Transverse colon (tissue), 4 donors: ENCODE measurements at regions not wholly inside any gene's neighbourhood (a gene's known extent, or its start where the extent isn't known, plus 50 kb on each side); places are given as distances from the start of the nearest gene placed in this dataset.

Experiments
- DNase-seq: peaks from one replicate; pipeline ENCODE4 v3.0.0-alpha.2; 2019
- H3K27ac ChIP-seq, 4 donors: fragments of 200-600 bp; sonication (generic); 2 replicates each; pipeline ENCODE4 v1.5.1; 2016 to 2018; ENCODE audit warnings: inconsistent platforms in 4 of 4
- H3K27me3 ChIP-seq: fragments of 200-600 bp; sonication (generic); 2 replicates; pipeline ENCODE4 v1.5.1; 2017; ENCODE audit warnings: inconsistent platforms
- H3K36me3 ChIP-seq, 4 donors: fragments of 200-600 bp; sonication (generic); 2 replicates each; pipeline ENCODE4 v1.5.1; 2017 to 2019; ENCODE audit warnings: inconsistent platforms in 4 of 4
- H3K4me1 ChIP-seq, 4 donors: fragments of 200-600 bp; sonication (generic); 2 replicates each; pipeline ENCODE4 v1.5.1; 2017 to 2020; ENCODE audit warnings: inconsistent platforms in 4 of 4
- H3K4me3 ChIP-seq, 4 donors: fragments of 200-600 bp; sonication (generic); 1 replicate in 1 of 4; 2 replicates in 3 of 4; pipeline versions ENCODE4 v1.5.1 to v1.6.1; 2017 to 2019; ENCODE audit warnings: inconsistent platforms in 4 of 4
- H3K9me3 ChIP-seq, 2 donors: fragments of 200-600 bp; sonication (generic); 2 replicates each; pipeline ENCODE4 v1.5.1; 2017 to 2019; ENCODE audit warnings: inconsistent platforms in 2 of 2
- CTCF ChIP-seq, 5 experiments: fragments of 200-600 bp in 3 of 5; fragments of 450-650 bp in 2 of 5; sonication (generic) in 3 of 5; IDR thresholded peaks; 1 replicate in 2 of 5; 2 replicates in 3 of 5; pipeline ENCODE4 v1.5.1; 2016 to 2017; ENCODE audit warnings: antibody characterized with exemption in 5 of 5, inconsistent platforms in 3 of 5, mild to moderate bottlenecking in 2 of 5, moderate library complexity in 1 of 5
- EP300 ChIP-seq: sonication (generic); formaldehyde crosslinking; IDR thresholded peaks from one replicate; pipeline ENCODE4 v1.6.1; 2017; ENCODE audit warnings: antibody characterized with exemption, low read depth
- POLR2A ChIP-seq: fragments of 450-650 bp; IDR thresholded peaks from one replicate; pipeline ENCODE4 v1.6.1; 2016; ENCODE audit warnings: antibody characterized with exemption, mild to moderate bottlenecking, moderate library complexity
- POLR2AphosphoS5 ChIP-seq, 3 donors: sonication (generic); formaldehyde crosslinking; IDR thresholded peaks; one replicate each; pipeline ENCODE4 v1.6.1; 2016; ENCODE audit warnings: antibody characterized with exemption in 3 of 3
- WGBS, 2 donors: methylation state at CpG; one replicate each; pipeline ENCODE4 v1.1.5; 2018; ENCODE audit warnings: low coverage in 1 of 2; 5-methylcytosine and 5-hydroxymethylcytosine counted together
- in situ Hi-C, 4 donors: fragments of 200-750 bp; cut with MboI; loops; one replicate each; pipeline versions ENCODE4 v1.15.0 to v1.15.1; 2017; ENCODE audit warnings: low sequenced_read_pairs in 3 of 4, low pct_ligation_motif_present in 1 of 4, low pct_unique_long_range_greater_than_20kb in 1 of 4
- intact Hi-C: fragments of 100-400 bp; cut with DNase I; formaldehyde crosslinking; loops from one replicate; pipeline ENCODE4 v1.15.1; 2023; ENCODE audit warnings: low total_unique reads

GRCh38 chr9:696332-697323, 144.9 kb upstream of the DMRT1 start:
- Histone ChIP-seq H3K9me3 (no peaks in the 10 kb centered on the region), H3K27ac (peak overlapping the region; percentile 82 to 90 (median 86)), H3K36me3 (no peaks in the 10 kb centered on the region), H3K4me1 (peaks cover 23 to 53% (median 24%) of the 10 kb centered on the region in 4 donors), H3K4me3 (no peak overlapping the region), H3K27me3 (no peaks in the 10 kb centered on the region)
- DNase-seq, result no peak
- TF ChIP-seq CTCF (IDR thresholded peaks at IDR 0.05) (no peak), POLR2AphosphoS5 (IDR thresholded peaks at IDR 0.05) (peak in 2 of 3 donors; percentile 19 to 49)
- in situ Hi-C loops (no loop called here), intact Hi-C loops (loop anchor here (10.0 kb wide), 1 partner anchor 72 kb away; no protein-coding TSS in a partner anchor)
- 50 to 60% methylated on average over 9 of the region's 9 CpGs for WGBS, 2 donors

DNA sequence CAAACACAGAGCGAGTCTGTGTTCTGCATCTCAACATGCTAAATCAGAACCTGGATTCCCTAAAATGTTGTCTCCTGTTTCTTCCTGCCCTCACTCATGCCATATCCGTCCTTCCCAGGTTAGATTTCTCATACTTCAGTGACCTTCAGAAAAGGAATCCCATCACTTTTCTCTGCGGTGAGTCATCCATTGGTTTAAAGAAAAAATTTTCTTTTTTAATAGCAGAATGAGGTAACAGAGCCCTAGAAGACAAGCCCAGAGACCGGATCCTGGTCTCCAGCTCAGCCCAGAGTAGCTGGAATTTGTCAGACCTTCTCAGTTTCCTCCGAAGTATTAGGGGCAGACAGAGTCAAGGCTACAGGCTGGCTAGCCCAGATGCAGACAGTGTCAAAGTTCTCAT, 143.2 kb upstream of the DMRT1 start:
- DNase-seq, result no peak
- TF ChIP-seq CTCF (IDR thresholded peaks at IDR 0.05), result no peak
- no peak for TF ChIP-seq EP300
- Histone ChIP-seq H3K27ac (peak overlapping the region; percentile 35 to 90 (median 84)), H3K27me3 (no peaks in the 10 kb centered on the region), H3K4me3 (no peak overlapping the region), H3K36me3 (no peaks in the 10 kb centered on the region), H3K9me3 (no peaks in the 10 kb centered on the region), H3K4me1 (peaks cover 13 to 44% (median 21%) of the 10 kb centered on the region in 4 donors)
- 89 to 91% methylated on average over 4 to 5 of the region's 5 CpGs for WGBS, 2 donors
- intact Hi-C loops, result loop anchor here (10.0 kb wide), 1 partner anchor 73 kb away; no protein-coding TSS in a partner anchor
- in situ Hi-C loops, result no loop called here

DNA sequence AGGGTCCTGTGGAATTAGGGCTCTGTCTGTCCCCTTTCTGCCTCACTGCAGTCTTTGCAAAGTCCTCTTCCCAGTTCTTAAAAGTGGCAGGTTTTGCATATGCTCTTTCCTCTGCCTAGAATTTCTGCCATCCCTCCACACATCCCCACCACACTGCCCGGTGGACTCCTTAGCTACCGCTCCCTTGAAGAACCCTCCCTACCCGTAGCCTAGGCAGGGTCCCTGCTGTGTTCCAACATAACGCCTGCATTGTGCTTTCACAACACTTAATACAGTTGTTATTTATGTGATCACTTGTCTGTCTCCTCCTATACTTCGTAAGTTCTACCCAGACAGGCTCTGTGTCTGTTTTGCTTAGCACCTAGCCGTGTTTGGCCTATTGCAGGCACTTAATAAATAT, 142.5 kb upstream of the DMRT1 start:
- no peaks in the 10 kb centered on the region for H3K9me3 ChIP-seq
- H3K27me3 ChIP-seq, result no peaks in the 10 kb centered on the region
- no peak for DNase-seq
- 68 to 81% methylated on average over 3 to 6 of the region's 6 CpGs for WGBS, 2 donors
- TF ChIP-seq CTCF (IDR thresholded peaks at IDR 0.05) (no peak), POLR2A (no peak), POLR2AphosphoS5 (IDR thresholded peaks at IDR 0.05) (no peak), EP300 (no peak)
- peaks cover 13 to 48% (median 24%) of the 10 kb centered on the region in 4 donors for H3K4me1 ChIP-seq
- peak overlapping the region; percentile 35 to 90 (median 84) for H3K27ac ChIP-seq
- intact Hi-C loops (loop anchor here (10.0 kb wide), 1 partner anchor 74 kb away; no protein-coding TSS in a partner anchor), in situ Hi-C loops (no loop called here)
- H3K36me3 ChIP-seq, result no peaks in the 10 kb centered on the region
- no peak overlapping the region for H3K4me3 ChIP-seq

DNA sequence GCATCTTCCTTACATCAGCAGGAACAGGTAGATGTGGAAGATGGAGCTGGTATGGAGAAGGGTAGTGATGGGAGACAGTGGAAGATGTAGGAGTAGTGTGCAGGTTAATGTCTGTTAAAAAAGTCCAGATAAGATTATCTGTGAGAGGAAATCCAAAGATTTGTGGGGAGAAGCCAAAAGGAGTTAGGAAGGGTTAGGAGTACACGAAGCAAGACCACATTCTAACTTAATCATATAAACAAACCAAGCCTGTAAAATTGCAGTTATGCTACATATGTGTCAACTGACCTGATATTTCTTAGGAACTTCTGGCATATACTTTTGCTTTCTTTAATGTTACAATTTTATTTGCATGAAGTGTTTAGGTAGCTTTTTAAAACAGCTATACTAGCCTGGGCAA, 142.1 kb upstream of the DMRT1 start:
- 46 to 50% methylated on average over 1 of the region's 1 CpG for WGBS, 2 donors
- Histone ChIP-seq H3K36me3 (no peaks in the 10 kb centered on the region), H3K27ac (peak overlapping the region; percentile 35 to 90 (median 84)), H3K27me3 (no peaks in the 10 kb centered on the region), H3K9me3 (no peaks in the 10 kb centered on the region), H3K4me1 (peaks cover 13 to 48% (median 23%) of the 10 kb centered on the region in 4 donors), H3K4me3 (no peak overlapping the region)
- TF ChIP-seq EP300, result no peak
- TF ChIP-seq POLR2AphosphoS5 (IDR thresholded peaks at IDR 0.05), result no peak
- no peak for TF ChIP-seq POLR2A
- TF ChIP-seq CTCF (IDR thresholded peaks at IDR 0.05), result no peak
- in situ Hi-C loops (no loop called here), intact Hi-C loops (loop anchor here (10.0 kb wide), 1 partner anchor 75 kb away; no protein-coding TSS in a partner anchor)
- DNase-seq, result no peak
